22Rv1 (cell line): ENCODE measurements at regions not wholly inside any gene's neighbourhood (a gene's known extent, or its start where the extent isn't known, plus 50 kb on each side); places are given as distances from the start of the nearest gene placed in this dataset.

Experiments
- CTCF ChIP-seq: fragments of 450-650 bp; IDR thresholded peaks from 2 replicates; pipeline ENCODE4 v1.5.1; 2017; ENCODE audit warnings: mild to moderate bottlenecking
- ZFX ChIP-seq: fragments of 450-650 bp; IDR thresholded peaks from 2 replicates; pipeline ENCODE4 v1.6.1; 2017; ENCODE audit warnings: antibody characterized with exemption, borderline replicate concordance

DNA sequence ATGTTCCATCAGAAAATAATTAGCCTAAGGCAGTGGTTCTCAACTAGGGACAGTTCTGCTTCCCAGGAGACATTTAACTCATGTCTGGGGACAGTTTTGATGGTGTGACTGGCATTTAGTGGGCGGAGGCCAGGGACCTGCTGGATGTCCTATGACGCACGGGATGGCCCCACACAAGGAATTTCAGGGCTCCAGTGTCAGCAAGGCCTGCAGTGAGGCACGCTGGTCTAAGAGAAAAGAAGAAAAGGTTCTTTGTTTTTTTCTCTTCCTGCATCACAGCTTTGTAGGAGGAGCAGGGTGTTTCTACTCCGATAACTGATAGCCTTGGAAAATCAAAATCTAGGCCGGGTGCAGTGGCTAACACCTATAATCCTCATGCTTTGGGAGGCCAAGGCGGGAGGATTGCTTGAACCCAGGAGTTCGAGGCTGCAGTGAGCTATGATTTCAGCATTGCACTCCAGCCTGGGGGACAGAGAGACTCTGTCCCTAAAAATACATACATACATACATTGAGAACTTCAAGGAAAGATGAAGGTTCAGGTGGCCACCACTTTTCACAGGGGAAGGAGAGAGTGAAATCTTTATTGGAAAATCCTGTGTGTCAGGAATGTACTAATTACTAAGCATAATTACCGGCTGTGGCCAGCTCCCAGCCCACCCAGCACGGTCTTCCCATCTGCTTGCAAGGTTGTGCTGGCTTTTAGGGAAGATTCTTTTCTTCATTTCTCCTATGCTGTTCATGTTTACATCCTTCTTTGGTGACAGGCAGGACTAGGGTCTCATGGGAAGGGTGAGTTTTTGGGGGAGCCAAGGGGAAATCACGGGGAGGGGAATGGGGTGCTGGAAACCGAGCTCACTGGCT lies 150.4 kb downstream of the ACTR3B start:
- TF ChIP-seq CTCF (no peak), ZFX (no peak)
